Epithelial cell of esophagus (primary cell): ENCODE measurements at regions not wholly inside any gene's neighbourhood (a gene's known extent, or its start where the extent isn't known, plus 50 kb on each side); places are given as distances from the start of the nearest gene placed in this dataset.
"Not testable (repeated sequence)": the region's sequence is repeated elsewhere in the genome, so short reads cannot be mapped to it uniquely, and the experiment has no call there.

Experiments
- DNase-seq: peaks from one replicate; pipeline ENCODE4 v3.0.0; 2010; ENCODE audit warnings: low read depth
- H3K4me3 ChIP-seq: 2 replicates; pipeline ENCODE4 v1.5.1; 2011; ENCODE audit warnings: mild to moderate bottlenecking, low read length, control low read depth
- CTCF ChIP-seq: IDR thresholded peaks from 2 replicates; pipeline ENCODE4 v1.5.1; 2011; ENCODE audit warnings: low read depth, mild to moderate bottlenecking, low read length, control low read depth, inconsistent platforms; ENCODE audit not compliant: insufficient read depth; ENCODE audit errors: missing control alignments

GRCh38 chr1:187985145-187985896, 1156.6 kb downstream of the PLA2G4A start:
- no peak overlapping the region for H3K4me3 ChIP-seq
- no peak for DNase-seq
- no peak for TF ChIP-seq CTCF

- no peak for TF ChIP-seq CTCF
- H3K4me3 ChIP-seq: no peak overlapping the region
- DNase-seq: no peak
Observed at GRCh38 chr1:187985897-187986654, 1157.3 kb downstream of the PLA2G4A start.

- DNase-seq: peak; percentile 28
Observed at GRCh38 chr1:187987236-187987776, 1158.6 kb downstream of the PLA2G4A start.

GRCh38 chr1:187991944-187992343, 1163.2 kb downstream of the PLA2G4A start:
- no peak overlapping the region for H3K4me3 ChIP-seq
- TF ChIP-seq CTCF: no peak
- no peak for DNase-seq

More at GRCh38 chr1:187987236-187987776, 1158.6 kb downstream of the PLA2G4A start:
- no peak for TF ChIP-seq CTCF
- no peak overlapping the region for H3K4me3 ChIP-seq

- DNase-seq: no peak
- H3K4me3 ChIP-seq: no peak overlapping the region
- TF ChIP-seq CTCF: no peak
Observed at GRCh38 chr1:187996780-187997179, 1168.0 kb downstream of the PLA2G4A start.

DNA sequence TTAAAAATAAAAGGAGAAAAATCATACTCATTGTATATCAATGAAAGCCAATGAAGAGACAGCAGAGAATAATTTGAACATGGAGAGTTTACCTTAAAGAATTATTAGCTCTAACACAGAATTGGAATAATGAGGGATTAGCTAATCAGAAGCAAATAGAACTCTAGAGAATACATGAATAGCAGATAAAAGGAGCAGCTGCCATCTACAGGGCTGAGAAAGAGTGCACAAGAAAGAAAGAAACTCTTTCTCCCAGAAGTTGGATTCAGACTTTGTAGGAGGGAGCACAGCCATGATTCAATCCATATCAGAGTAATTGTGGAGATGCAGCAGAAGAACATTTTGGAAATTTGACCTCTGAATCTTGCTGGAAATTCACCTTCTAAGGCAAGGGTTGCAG, 1171.2 kb downstream of the PLA2G4A start:
- DNase-seq: no peak
- TF ChIP-seq CTCF: peak; percentile 42
- no peak overlapping the region for H3K4me3 ChIP-seq

GRCh38 chr1:188003687-188004086, 1174.9 kb downstream of the PLA2G4A start:
- not testable (repeated sequence) for H3K4me3 ChIP-seq, DNase-seq
